Epithelial cell of esophagus (primary cell): ENCODE measurements at regions not wholly inside any gene's neighbourhood (a gene's known extent, or its start where the extent isn't known, plus 50 kb on each side); places are given as distances from the start of the nearest gene placed in this dataset.

ENCODE experiments used
- DNase-seq: peaks from one replicate; pipeline ENCODE4 v3.0.0; 2010; ENCODE audit warnings: low read depth
- H3K4me3 ChIP-seq: 2 replicates; pipeline ENCODE4 v1.5.1; 2011; ENCODE audit warnings: mild to moderate bottlenecking, low read length, control low read depth
- CTCF ChIP-seq: IDR thresholded peaks from 2 replicates; pipeline ENCODE4 v1.5.1; 2011; ENCODE audit warnings: low read depth, mild to moderate bottlenecking, low read length, control low read depth, inconsistent platforms; ENCODE audit not compliant: insufficient read depth; ENCODE audit errors: missing control alignments

- TF ChIP-seq CTCF, result no peak
- DNase-seq, result no peak
- H3K4me3 ChIP-seq, result no peak overlapping the region
Measured at GRCh38 chr1:73659136-73659535, 538.8 kb downstream of the LRRIQ3 start.

GRCh38 chr1:73654714-73655113 lies 543.3 kb downstream of the LRRIQ3 start:
- DNase-seq, result no peak
- TF ChIP-seq CTCF, result no peak
- no peak overlapping the region for H3K4me3 ChIP-seq

GRCh38 chr1:73644198-73644597 lies 553.8 kb downstream of the LRRIQ3 start:
- H3K4me3 ChIP-seq, result no peak overlapping the region
- no peak for TF ChIP-seq CTCF
- no peak for DNase-seq

GRCh38 chr1:73639494-73639893 lies 558.5 kb downstream of the LRRIQ3 start:
- H3K4me3 ChIP-seq, result no peak overlapping the region
- no peak for TF ChIP-seq CTCF
- DNase-seq, result no peak

- DNase-seq, result no peak
- no peak overlapping the region for H3K4me3 ChIP-seq
- TF ChIP-seq CTCF, result no peak
Measured at GRCh38 chr1:73637264-73637663, 560.7 kb downstream of the LRRIQ3 start.

- peak; percentile 45 for TF ChIP-seq CTCF
- H3K4me3 ChIP-seq, result no peak overlapping the region
- peak; percentile 26 for DNase-seq
Measured at GRCh38 chr1:73635021-73635420, 563.0 kb downstream of the LRRIQ3 start.

GRCh38 chr1:73627723-73628122 lies 570.3 kb downstream of the LRRIQ3 start:
- DNase-seq, result peak; percentile 6
- H3K4me3 ChIP-seq, result no peak overlapping the region
- TF ChIP-seq CTCF, result no peak
